ENCODE measurements at regions not wholly inside any gene's neighbourhood (a gene's known extent, or its start where the extent isn't known, plus 50 kb on each side); places are given as distances from the start of the nearest gene placed in this dataset.
"Not testable (repeated sequence)": the region's sequence is repeated elsewhere in the genome, so short reads cannot be mapped to it uniquely, and the experiment has no call there.

DNA sequence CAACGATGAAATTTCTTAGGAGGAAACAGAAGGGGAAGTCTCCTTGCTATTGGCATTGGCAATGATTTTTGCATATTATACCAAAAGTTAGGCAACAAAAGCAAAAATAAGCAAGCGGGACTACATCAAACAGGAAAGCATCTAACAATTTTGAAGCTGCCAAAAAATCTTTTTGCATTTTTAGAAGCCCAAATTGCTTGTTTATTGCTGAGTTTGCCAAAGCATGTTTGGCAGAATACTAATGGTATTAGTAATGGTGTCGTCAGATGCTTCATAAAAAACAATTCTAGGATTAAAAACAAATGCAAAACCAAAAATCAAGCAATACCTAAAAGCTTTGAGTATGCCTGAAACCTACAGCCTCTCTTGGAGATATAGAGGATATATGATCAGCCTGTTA is 80.0 kb downstream of the GALR1 start:
- no peak for DNase-seq (ENCODE audit: low read depth)

- DNase-seq (ENCODE audit: low read depth): no peak
These were observed 85.2 kb downstream of the GALR1 start for GRCh38 chr18:77334876-77335275.

GRCh38 chr18:77337604-77338003 is 88.0 kb downstream of the GALR1 start:
- DNase-seq (ENCODE audit: low read depth): no peak

- no peak for DNase-seq (ENCODE audit: low read depth)
These were observed 89.4 kb downstream of the GALR1 start for GRCh38 chr18:77339093-77339492.

GRCh38 chr18:77339623-77340022 is 90.0 kb downstream of the GALR1 start:
- DNase-seq (ENCODE audit: low read depth): no peak

DNA sequence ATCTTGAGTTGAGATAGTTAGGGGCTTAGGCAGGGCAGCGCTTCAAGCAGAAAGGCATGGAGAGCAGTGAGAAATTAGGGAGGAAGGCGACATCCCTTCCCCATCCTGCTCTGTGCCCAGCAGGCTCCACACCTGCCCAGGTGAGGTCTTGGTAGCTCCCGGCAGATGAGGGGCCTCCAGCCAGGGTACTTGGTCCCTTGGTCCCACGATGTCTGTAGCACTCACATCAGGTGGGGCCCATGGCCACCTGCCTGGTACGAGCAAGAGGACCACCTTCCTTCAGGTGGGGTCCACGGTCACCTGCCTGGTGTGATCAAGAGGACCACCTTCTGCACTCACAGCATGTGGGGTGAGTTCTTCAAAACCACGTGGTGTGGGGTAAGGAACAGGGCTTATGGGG is 91.2 kb downstream of the GALR1 start:
- no peak for DNase-seq (ENCODE audit: low read depth)

DNA sequence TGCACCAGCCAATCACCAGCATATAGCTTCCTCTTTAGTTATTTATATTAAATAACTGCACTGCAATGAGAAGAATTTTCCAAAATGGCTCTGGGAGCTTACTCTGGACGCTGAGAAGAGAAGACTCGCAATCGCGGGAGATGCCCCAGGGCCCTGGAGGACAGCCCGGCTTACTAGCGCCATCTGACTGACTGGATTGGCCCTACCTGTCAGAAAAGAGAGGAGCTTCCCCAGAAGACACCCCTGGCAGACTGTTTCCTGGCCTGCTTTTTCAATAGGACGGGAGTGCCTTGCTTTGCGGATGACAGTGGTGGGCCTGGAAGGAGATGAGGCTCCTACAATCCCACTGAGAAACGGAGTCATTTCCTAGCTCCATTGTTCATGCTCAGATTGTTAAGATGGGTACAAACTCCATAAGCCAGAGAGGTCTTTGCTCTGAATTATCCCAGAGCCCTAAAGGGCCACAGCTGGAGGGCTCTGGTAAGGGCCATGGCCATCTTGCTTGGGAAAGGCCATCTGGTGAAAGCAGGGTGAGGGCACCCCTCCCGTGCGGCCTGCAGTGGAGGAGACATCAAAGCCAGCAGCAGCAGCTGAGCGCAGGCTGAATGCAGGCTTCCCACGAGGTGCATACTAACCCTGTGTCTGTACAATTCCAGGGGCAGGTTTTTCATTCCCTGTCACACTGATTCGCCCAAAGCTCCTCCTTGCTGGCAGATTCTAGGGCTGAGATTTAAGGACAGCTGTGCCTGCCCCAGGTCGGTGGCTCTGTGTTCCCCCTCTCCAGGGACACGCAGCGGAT is 92.1 kb downstream of the GALR1 start:
- no peak for DNase-seq (ENCODE audit: low read depth)

DNA sequence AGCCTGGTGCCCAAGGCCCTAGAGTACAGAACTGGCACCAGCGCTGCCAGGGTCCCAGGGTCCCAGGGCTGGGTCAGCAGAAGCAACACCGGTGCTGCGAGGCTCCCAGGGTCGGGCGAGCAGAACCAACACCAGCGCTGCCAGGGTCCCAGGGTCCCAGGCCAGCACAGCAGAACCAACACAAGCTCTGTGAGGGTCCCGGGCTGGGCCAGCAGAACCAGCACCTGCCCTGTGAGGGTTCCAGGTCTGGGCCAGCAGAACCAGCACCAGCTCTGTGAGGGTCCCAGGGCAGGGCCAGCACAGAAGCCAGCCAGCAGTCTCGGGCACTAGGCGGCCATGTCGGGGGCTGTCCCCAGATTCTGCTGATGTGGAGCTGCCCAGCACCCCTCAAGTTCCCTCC is 93.1 kb downstream of the GALR1 start:
- DNase-seq (ENCODE audit: low read depth): no peak

- DNase-seq (ENCODE audit: low read depth): no peak
These were observed 94.3 kb downstream of the GALR1 start for GRCh38 chr18:77343846-77344510.

DNA sequence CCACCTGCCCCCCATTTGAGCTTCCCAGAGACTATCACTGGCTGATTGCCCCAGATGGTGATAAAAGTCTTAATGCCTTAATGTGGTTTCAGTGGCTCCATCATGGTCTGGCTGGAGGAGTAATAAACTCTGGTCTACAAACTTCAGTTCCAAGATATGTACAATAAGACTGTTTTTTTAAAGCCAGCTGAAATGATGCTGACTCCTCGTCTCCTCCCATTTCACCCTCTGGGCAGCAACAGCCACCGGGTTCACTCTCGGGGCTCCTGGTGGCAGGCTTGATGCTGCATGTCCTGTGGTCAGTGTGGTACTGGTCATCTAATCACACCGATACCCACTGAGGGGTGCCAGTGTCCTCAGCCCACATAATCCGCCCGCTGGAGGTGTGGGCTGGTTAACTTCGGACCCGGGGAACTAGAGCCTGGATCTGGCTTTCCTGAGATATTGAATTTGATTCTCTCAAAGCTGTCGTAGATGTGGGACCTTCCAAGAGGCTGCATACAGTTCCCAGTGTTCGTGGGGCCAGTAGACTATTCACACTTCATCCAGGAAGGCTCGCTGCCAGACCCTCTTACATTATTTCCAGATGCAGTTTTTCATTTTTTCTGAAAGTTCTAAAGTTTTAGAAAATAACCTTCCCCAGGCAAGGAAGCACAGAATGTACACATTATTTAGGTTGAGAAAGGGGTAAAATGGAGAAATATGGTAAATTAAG is 95.3 kb downstream of the GALR1 start:
- no peak for DNase-seq (ENCODE audit: low read depth)

DNA sequence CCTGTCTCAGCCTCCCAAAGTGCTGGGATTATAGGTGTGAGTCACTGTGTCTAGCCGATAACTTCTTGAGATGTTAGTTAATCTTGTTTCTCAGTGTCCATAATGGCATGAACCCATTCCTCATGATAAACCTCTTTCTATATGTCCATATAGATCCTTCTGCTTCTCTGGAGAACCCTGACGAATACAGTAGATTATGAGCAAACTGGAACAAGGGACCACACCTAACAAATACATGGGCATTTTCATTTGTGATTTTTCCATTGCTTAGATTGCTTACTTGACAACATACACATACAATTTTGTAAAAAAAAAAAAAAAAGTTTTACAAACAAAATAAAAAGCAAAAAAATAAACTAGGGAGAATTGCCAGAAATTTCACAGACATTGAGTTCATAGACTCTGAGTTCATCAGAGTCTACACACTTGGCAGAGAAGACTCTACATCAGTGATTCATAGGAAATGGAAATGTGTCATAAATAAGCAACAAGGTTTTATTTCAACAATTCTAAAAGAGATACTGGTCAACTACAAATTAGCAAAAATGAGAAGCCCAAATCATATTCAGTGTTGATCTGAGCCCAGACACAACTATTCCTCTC is 96.7 kb downstream of the GALR1 start:
- peak; percentile 6 for DNase-seq (ENCODE audit: low read depth)

DNA sequence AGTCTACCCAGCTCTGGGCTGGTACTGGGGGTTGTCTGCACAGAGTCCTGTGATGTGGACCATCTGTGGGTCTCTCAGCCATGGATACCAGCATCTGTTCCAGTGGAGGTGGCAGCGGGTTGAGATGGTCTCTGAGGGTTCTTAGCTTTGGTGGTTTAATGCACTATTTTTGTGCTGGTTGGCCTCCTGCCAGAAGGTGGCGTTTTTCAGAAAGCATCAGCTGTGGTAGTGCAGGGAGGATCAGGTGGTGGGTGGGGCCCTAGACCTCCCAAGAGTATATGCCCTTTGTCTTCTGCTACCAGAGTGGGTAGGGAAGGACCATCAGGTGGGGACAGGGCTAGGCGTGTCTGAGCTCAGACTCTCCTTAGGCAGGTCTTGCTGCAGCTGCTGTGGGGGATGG is 103.7 kb downstream of the GALR1 start:
- DNase-seq (ENCODE audit: low read depth): not testable (repeated sequence)

GRCh38 chr18:77359561-77360314 is 110.1 kb downstream of the GALR1 start:
- no peak for DNase-seq (ENCODE audit: low read depth)

DNA sequence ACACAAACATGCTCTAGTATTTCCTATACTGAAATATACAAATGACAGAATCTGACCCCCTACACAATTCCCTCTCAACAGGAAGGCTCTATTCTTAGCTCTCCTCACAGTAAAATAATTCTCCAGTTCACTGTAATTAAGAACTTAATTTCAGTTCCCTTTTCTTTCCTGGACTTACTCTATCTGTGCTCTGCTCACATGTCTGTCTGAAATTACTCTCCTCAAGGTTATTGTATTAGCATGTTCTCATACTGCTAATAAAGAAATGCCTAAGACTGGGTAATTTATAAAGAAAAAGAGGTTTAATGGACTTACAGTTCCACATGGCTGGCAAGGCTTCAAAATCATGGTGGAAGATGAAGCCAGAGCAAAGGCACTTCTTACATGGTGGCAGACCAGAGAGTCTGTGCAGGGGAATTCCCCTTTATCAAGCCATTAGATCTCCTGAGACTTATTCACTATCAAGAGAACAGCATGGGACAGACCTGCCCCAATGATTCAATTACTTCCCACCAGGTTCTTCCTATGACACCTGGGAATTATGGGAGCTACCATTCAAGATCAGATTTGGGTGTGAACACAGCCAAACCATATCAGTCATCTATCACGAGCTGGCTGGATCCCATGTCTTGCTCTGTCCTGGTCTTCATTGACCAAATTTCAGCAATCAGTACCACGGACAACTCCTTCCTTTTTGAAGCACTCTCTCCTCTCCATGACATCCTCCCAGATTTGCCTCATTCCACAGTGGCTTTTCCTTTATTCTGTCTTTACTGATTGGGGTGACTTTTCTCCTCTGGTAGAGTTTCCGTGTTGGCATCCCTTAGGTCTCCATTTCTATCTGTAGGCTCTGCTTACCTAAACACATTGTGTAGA is 110.9 kb downstream of the GALR1 start:
- DNase-seq (ENCODE audit: low read depth): no peak

DNA sequence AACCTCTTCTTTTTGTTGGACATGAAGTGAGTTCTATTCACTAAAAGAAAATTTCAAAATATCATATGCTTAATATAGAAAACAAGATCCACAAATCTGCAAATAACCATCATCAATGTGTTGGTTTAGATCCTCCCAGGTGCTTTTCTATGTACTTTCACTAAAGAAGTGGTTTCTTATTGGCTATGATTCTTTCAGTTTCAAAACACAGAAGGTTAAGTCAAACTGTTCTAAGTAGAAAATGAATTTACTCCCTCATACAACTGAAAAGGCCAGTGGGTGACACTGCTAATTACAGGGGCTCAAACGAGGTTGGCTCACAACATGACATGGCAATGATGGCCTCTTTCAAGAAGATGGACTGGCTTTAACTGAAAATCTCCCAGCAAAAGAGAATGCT is 111.7 kb downstream of the GALR1 start:
- DNase-seq (ENCODE audit: low read depth): no peak

DNA sequence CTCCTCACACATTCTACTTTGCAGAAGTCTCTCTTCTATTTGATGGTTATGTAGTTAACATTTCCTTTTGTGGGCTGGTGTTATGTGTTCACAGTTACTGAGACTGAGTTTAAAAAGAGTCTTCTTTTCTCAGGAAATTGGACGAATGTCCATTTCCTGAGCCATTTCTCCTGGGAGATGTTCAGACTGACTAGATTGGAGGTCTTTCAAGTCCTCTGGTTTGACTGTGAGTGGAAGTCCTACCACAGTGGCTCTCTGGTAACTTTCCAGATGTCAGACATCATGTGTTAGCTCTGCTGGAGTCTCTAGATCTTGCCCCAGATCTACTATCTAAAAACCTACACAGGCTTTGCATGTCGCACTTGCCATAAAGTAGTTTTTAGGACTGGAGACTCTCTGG is 116.0 kb downstream of the GALR1 start:
- DNase-seq (ENCODE audit: low read depth): no peak

GRCh38 chr18:77366067-77366719 is 116.5 kb downstream of the GALR1 start:
- DNase-seq (ENCODE audit: low read depth): peak; percentile 10

DNA sequence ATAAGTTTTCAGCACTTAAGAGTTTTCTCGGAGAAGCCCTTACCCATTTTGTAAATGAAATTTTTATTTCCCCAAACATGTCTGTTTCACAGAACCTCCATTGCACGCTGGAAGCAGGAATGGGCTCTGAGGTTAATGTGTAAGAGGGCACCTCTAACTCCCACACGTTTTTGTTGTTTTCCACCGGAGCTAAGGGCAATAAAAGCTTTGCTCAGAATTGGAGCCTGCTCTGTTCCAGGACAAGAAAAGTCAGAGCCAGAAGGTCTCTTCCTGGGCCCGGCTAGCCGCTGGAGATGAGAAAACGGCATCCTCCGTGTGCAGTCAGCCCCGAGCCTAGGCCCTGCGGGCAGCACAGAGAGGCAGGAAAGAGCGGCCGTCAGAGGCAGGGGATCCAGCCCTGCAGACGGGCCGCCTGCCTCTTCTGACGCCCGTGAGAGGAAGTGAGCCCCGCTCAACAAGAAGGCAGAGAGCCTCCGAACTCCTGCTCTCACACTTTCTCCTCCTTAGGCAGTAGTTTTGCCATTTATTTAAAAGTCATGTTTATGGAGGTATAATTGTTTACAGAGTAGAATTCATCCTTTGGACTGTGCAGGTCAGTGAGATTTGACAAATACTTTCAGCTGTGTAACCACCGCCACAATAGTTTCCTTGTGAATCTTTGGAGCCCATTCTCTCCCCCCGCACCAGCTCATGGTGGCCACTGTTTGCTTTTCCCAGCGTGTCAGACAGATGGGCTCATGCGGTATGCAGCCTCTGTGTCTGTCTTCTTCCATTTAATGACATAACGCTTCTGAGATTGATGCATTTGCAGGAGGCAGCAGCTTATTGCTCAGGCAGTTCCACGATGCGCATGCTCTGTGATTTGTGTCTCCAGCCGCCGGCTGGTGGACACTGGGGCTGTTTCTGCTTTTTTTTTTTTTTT is 117.3 kb downstream of the GALR1 start:
- DNase-seq (ENCODE audit: low read depth): peak; percentile 18

- DNase-seq (ENCODE audit: low read depth): no peak
These were observed 120.0 kb downstream of the GALR1 start for GRCh38 chr18:77369644-77370043.
